Myocyte (in vitro differentiated cells): ENCODE measurements at regions not wholly inside any gene's neighbourhood (a gene's known extent, or its start where the extent isn't known, plus 50 kb on each side); places are given as distances from the start of the nearest gene placed in this dataset.

Source experiments
- DNase-seq: peaks from one replicate; pipeline ENCODE4 v3.0.0-alpha.2; 2012; ENCODE audit warnings: low read depth

DNA sequence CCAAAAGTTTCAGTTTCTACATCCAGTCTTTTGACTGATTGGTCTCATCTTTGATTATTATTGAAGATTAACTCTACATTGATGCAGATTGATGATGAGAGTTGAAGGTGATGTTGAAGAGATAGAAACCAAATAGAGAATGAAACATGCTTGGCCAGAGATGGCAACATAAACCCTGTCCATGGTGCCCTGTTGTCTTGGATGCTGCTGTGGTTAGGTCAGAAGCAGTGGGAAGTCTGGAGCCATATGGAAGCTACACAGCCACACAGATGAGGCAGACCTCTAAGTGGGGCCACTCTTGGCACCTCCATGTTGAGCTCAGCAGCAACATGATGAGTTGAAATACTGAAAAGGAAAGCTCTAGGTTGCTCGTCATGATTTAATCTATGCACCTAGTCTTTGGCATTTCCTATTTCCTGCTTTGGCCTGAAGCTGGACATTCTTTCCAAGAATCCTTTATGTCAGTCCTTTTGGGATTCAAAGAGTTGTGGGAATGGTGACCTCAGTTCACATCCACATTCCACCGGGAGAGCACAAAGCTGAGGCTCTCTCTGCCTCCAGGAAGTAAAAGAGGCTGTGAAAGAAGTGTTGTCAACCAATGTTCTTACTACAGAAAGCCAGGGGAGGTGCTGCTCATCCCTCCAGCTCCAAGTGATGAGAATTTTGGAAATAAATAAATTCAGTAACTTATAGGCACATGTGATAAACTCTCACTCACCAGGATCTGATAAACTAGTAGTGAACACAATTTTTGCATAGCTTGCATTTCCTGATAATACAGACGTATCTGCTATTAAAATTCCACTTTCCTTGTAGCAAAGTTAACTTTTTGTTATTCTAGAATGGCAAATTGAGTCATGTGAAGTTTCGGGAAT, 127.7 kb upstream of the MAF start:
- DNase-seq: no peak

- no peak for DNase-seq
Observed at GRCh38 chr16:79726902-79727301, 126.4 kb upstream of the MAF start.

- DNase-seq: no peak
Observed at GRCh38 chr16:79725051-79725450, 124.5 kb upstream of the MAF start.

- no peak for DNase-seq
Observed at GRCh38 chr16:79723583-79724168, 123.1 kb upstream of the MAF start.

- no peak for DNase-seq
Observed at GRCh38 chr16:79721270-79721669, 120.7 kb upstream of the MAF start.

- DNase-seq: no peak
Observed at GRCh38 chr16:79717333-79718137, 117.0 kb upstream of the MAF start.

- DNase-seq: no peak
Observed at GRCh38 chr16:79716645-79717332, 116.3 kb upstream of the MAF start.

- DNase-seq: no peak
Observed at GRCh38 chr16:79715061-79715460, 114.5 kb upstream of the MAF start.

GRCh38 chr16:79714440-79714839, 113.9 kb upstream of the MAF start:
- peak; percentile 36 for DNase-seq

- DNase-seq: no peak
Observed at GRCh38 chr16:79713609-79714309, 113.2 kb upstream of the MAF start.

DNA sequence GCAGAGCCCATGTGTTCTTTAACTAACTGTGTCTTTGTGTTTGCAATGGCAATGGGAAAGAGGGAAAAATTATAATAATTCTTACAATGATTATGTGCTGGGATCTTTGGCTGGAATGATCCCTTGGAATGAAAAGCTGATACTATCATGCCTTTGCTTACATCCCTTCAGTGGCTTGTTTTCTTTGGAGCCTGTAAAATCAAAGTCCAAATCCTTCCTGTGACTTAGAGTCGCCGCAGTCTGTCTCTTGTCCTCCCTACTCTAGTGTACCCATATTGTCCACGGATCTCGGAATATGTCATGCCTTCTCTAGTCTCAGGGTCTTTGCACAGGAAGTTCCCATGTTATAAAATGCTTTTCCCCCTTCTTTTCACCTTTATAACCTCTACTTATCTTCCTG, 111.7 kb upstream of the MAF start:
- DNase-seq: no peak

GRCh38 chr16:79707876-79708275, 107.3 kb upstream of the MAF start:
- DNase-seq: no peak

DNA sequence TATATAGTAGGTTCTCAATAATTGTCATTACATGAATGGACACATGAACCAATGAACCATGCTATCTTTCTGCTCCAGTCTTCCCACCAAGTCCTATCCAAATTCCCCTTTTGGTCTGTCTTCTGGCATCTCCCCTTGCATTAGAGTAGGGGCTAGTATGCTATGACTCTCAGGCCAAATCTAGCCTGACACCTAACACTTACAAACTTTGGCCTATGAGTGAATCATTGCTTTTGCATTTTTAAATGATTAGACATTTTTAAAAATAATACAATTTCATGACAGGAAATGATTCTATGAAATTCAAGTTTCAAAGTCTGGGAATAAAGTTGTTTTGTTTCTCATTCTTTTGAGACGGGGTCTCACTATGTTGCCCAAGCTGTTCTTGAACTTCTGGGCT, 102.5 kb upstream of the MAF start:
- DNase-seq: no peak

- peak; percentile 68 for DNase-seq
Observed at GRCh38 chr16:79698341-79698753, 97.8 kb upstream of the MAF start.

DNA sequence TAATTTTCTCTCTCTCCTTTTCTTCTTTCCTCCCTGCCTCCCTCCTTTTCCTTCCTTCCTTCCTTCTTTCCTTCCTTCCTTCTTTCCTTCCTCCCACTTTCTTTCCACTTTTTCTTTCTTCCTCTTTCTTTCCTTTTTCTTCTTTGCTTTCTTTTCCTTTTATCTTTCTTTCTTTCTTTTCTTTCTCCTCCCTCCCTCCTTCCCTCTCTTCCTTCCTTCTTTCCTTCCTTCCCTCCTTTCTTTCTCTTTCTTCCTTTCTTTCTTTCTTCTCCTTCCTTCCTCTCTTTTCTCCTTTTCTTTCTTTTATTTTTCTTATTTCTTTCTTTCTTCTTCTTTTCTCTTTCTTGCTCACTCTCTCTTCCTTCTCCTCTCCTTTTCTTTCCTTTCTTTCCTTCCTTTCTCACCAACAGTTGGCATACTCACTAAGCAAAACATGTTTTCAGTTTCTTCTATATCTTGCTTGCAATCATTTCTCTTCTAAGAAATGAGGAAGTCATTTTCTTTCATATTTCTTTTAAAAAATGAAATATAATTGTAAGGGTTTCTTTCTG, 97.1 kb upstream of the MAF start:
- DNase-seq: no peak

GRCh38 chr16:79691007-79691406, 90.5 kb upstream of the MAF start:
- DNase-seq: no peak

DNA sequence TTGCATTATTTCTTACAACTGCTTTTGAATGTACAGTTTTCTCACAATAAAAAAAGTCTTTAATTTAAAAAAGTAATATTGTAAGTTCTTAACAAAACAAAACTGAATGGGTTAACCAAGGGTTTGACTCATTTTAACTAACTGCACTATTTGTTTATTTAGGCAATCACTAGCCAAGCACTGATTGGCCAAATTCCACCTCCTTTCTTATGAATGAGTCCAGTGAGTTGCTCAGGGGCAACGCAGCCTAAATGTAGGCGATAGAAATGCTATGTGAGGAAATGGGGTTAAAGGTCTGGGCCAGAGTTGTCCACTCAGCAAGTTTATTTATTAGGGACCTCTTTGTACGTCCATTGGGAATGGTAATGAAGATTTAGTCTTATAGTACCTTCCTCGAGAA, 89.6 kb upstream of the MAF start:
- no peak for DNase-seq

GRCh38 chr16:79687249-79688130, 87.0 kb upstream of the MAF start:
- no peak for DNase-seq

- no peak for DNase-seq
Observed at GRCh38 chr16:79685871-79686270, 85.3 kb upstream of the MAF start.

DNA sequence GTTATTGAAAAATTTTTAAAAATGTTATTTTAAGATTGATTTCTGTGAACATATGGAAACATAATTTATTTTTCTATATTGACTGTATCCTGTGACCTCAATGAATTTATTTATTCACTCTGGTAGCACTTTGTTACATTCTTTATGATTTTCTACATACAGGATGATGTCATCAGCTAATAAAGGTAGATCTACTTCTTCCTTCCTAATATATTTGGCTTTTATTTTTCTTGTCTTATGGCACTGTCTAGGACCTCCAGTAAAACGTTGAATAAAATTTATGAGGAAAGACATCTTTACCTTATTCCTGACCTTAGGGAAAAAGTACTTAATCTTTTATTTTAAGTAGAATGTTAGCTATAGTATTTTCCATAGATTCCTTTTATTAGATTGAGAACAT, 78.8 kb upstream of the MAF start:
- no peak for DNase-seq
